NCI-H187 treated with DMSO at 0.1 percent for 48 hours (cell line): ENCODE measurements at regions not wholly inside any gene's neighbourhood (a gene's known extent, or its start where the extent isn't known, plus 50 kb on each side); places are given as distances from the start of the nearest gene placed in this dataset.
"Not testable (repeated sequence)": the region's sequence is repeated elsewhere in the genome, so short reads cannot be mapped to it uniquely, and the experiment has no call there.

Source experiments
- DNase-seq: peaks from one replicate; lab custom pipeline; 2025; lab: John Stamatoyannopoulos, UW

GRCh38 chr12:17215759-17216570 lies 610.0 kb upstream of the LMO3 start:
- no peak for DNase-seq

GRCh38 chr12:17214929-17215328 lies 609.0 kb upstream of the LMO3 start:
- DNase-seq = no peak

DNA sequence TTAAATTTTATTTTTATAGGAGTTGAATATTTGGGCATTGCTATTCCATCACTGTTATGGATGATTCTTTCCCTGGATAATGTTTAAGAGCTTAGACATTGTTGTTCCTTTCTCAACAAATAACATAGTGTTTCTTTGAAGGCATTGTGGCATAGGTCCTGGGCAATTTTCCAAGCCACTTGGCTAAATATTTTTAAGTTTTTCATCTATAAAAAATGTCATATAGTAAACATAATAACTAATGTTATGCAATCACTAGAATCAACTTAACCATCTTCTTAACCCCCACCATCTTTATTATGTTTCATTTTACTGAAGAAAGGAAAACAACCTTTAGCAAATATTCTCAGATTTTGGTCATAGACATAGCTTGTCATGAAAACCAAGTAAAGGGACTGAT lies 600.6 kb upstream of the LMO3 start:
- DNase-seq = no peak

DNA sequence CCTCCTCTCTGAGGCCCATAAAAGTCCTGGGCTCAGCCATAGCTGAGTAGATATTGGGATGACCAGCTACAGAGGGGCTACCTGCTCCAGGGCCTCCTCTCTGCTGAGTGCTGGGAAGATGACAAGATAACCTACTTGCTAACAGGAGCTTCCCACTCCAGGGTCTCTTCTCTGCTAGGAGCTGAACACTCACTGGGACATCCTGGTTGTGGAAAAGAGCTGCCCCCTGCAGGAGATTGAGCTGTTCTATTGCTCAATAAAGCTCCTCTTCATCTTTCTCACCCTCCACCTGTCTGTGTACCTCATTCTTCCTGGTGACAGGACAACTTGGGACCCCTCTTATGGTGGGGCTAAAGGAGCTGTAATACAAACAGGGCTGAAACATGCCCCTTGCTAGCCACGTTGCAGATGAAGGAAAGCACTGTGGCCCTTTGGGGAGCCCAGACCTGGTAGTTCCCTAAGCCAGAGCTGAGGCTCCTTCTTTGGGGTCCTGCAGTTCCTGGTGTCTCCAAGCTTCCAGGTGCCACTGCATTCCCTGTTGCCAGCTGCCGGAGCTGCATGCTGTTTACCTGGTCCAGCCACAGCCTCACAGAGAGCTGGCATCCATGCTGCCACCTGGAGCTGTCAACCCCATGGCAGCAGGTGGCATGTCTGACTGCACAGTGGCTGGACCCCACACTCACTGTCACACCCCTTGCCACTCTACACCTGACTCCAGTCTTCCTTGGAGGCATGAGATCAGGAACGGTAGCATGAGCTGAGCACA lies 598.5 kb upstream of the LMO3 start:
- no peak for DNase-seq

DNA sequence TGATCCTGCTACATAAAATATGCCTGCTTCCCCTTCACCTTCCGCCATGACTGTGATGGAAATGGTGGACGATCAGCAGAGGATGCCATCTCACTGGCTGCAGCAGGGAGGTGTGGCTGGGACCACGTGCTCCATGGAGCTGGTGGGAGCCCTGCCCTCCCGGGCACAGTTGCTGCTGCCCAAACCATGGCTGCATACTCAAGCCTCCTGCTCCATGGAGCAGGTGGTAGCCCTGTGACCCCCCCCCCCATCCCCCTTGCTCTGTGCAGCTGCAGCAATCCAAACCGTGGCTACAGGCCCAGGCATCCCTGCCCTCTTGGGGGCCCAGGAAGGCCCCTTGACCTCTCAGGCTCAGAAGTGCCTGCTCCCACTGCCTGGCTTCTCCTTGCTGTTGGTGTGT lies 597.5 kb upstream of the LMO3 start:
- no peak for DNase-seq

- DNase-seq = no peak
These were observed 592.0 kb upstream of the LMO3 start for GRCh38 chr12:17197971-17198370.

DNA sequence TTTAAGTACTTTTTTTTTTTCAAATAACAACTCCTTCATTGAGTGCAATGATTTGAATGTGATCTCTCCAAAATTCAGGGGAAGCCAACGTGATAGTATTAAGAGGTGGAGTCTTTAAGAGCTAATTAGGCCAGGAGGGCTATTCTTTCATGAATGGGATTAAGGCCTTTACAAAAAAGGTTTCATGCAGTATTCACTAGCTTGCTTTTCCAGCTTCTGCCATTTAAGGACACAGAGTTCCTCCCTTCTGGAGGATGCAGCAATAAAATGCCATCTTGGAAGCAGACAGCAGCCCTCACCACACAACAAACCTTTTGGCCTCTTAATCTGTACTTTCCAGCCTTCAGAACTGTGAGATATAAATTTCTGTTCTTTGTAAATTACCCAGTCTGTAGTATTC lies 586.8 kb upstream of the LMO3 start:
- no peak for DNase-seq

DNA sequence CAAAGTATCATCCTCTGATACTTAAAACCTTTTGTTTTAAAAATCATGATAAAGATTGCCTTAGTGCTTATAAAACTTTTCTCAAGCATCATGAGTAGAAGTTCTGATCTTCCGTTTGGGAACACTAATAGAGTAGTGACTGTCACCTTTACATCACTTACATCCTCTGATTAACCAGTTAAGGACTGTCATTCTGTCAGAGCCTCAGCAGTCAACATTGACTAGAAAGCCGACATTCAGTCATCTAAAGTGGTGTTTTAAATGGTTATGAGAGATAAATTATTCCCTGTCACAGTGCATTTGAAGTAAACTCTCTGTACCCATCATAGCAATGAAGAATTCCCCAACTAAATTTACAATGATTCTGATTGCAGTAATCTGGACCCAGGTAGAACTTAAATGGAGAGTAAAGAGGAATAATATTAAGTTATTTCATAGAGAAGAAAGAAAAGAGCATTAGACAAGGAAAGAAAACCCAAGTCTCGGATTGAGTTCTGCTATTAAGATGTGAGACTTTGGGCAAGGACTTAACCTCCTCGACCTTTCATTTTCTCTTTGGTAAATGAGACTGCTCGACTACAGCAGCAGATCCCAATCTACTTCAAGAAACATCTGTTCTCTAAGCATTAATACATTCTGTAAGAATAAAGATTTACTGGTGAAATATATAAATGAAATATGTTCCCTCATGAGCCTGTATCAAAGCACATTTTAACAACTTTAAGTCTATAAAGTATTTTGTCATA lies 563.9 kb upstream of the LMO3 start:
- DNase-seq = no peak

- no peak for DNase-seq
These were observed 553.7 kb upstream of the LMO3 start for GRCh38 chr12:17159506-17160300.

DNA sequence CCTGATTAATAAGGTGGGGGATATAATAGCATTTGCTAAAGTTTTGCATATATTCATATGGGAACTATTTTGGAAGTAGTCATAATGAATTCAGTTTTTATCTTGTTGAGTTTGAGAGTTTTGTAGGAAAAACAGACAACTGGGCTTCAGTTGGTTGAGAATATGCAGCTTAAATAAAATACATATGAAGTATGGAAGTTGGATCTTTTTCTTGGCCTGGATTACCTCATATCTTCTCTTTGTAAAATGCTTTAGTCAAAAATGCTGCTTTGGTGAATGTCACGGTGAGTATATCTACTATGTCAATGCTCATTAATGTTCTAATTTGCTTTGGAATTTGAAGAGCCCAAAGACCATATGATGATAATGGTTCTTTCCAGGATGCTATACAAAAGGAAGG lies 552.2 kb upstream of the LMO3 start:
- no peak for DNase-seq

DNA sequence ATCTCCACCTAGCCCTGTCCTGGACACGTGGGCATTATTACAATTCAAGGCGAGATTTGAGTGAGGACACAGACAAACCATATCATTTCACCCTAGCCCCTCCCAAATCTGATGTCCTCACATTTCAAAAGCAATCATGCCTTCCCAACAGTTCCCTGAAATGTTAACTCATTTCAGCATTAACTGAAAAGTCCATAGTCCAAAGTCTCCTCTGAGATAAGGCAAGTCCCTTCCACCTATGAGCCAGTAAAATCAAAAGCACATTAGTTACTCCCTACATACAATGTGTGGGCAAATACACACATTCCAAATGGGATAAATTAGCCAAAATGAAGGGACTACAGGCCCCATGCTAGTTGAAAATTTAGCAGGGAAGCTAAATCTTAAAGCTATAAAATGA lies 546.0 kb upstream of the LMO3 start:
- no peak for DNase-seq

- no peak for DNase-seq
These were observed 542.7 kb upstream of the LMO3 start for GRCh38 chr12:17148706-17149105.

- no peak for DNase-seq
These were observed 536.9 kb upstream of the LMO3 start for GRCh38 chr12:17142856-17143255.

- DNase-seq = no peak
These were observed 534.0 kb upstream of the LMO3 start for GRCh38 chr12:17139931-17140330.

GRCh38 chr12:17137396-17137795 lies 531.4 kb upstream of the LMO3 start:
- no peak for DNase-seq

DNA sequence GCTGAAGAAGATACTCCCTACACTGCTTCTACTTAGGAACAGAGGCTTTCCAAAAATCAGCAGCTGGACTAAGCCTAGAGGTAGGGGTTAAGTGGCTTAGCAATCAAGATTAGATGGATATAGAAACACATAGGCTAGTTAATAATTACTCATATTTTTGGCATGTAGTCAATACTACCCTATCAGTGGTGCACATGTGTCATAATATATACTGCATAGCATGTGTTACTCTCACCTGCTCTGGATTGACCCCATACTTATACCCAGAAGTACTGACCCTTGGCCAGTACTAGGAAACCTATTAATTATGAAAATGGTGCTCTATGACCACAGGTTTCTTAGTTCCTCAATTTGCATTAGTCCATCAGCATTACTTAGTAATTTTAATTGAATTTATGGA lies 528.4 kb upstream of the LMO3 start:
- DNase-seq = no peak

DNA sequence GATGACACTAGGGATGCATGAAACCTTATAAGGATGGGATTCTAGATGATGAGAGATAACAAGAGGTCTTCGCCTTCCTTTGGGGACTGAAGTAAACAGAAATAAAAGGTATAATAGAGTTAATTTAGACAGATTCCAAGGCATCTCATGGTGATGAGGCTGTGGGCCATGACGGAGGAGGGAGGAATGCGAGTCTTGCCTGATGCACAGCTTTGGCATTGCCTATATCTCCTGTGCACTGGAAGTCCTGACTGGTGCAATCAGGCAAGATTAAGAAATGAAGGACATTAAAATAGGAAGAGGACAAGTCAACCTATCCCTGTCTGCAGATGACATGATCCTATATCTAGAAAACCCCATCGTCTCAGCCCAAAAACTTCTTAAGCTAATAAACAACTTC lies 526.4 kb upstream of the LMO3 start:
- no peak for DNase-seq

DNA sequence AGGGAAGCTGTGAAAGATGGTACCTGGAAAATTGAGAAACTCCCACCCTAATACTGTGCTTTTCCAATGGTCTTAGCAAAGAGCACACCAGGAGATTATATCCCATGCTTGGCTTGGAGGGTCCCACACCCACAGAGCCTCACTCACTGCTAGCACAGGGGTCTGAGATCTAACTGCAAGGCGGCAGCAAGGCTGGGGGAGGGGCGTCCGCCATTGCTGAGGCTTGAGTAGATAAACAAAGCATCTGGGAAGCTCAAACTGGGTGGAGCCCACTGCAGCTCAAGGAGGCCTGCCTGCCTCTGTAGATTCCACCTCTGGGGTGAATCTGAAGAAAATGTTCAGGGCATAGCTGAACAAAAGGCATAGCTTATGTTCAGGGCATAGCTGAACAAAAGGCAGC lies 510.6 kb upstream of the LMO3 start:
- not testable (repeated sequence) for DNase-seq

GRCh38 chr12:17110316-17110715 lies 504.4 kb upstream of the LMO3 start:
- no peak for DNase-seq

GRCh38 chr12:17108877-17109541 lies 503.0 kb upstream of the LMO3 start:
- DNase-seq = peak; percentile 6

- no peak for DNase-seq
These were observed 498.8 kb upstream of the LMO3 start for GRCh38 chr12:17104801-17105200.
